Small intestine (tissue), 7 donors: ENCODE measurements at regions not wholly inside any gene's neighbourhood (a gene's known extent, or its start where the extent isn't known, plus 50 kb on each side); places are given as distances from the start of the nearest gene placed in this dataset.
"Not testable (repeated sequence)": the region's sequence is repeated elsewhere in the genome, so short reads cannot be mapped to it uniquely, and the experiment has no call there.

ENCODE experiments used
- DNase-seq, 2 donors: peaks; one replicate each; pipeline versions ENCODE4 v3.0.0 to v3.0.0-alpha.2; 2013
- FAIRE-seq: peaks from 2 replicates; lab custom pipeline; 2012; peaks lifted over from hg19 to GRCh38; lab: Jason Lieb, UNC
- H3K27ac ChIP-seq, 3 donors: one replicate each; pipeline ENCODE4 v1.5.1; 2013; ENCODE audit warnings: low read length in 2 of 3, mild to moderate bottlenecking in 2 of 3, control low read depth in 1 of 3, inconsistent platforms in 1 of 3, low read depth in 1 of 3, moderate library complexity in 1 of 3
- H3K27me3 ChIP-seq, 3 donors: one replicate each; pipeline ENCODE4 v1.6.1; 2013; ENCODE audit warnings: low read length in 3 of 3, inconsistent platforms in 1 of 3; ENCODE audit not compliant: control insufficient read depth in 3 of 3, insufficient read depth in 3 of 3
- H3K36me3 ChIP-seq, 3 donors: one replicate each; pipeline ENCODE4 v1.6.1; 2013; ENCODE audit warnings: low read length in 3 of 3, inconsistent platforms in 1 of 3, low read depth in 1 of 3, mild to moderate bottlenecking in 1 of 3, moderate library complexity in 1 of 3; ENCODE audit not compliant: control insufficient read depth in 3 of 3, insufficient read depth in 2 of 3
- H3K4me1 ChIP-seq, 3 donors: one replicate each; pipeline ENCODE4 v1.6.1; 2013; ENCODE audit warnings: low read length in 2 of 3, inconsistent platforms in 1 of 3, low read depth in 1 of 3, mild to moderate bottlenecking in 1 of 3, moderate library complexity in 1 of 3; ENCODE audit not compliant: control insufficient read depth in 3 of 3, insufficient read depth in 2 of 3
- H3K4me3 ChIP-seq, 3 donors: one replicate each; pipeline ENCODE4 v1.5.1; 2013; ENCODE audit warnings: low read length in 3 of 3, control low read depth in 1 of 3, inconsistent platforms in 1 of 3, low read depth in 1 of 3, mild to moderate bottlenecking in 1 of 3, moderate library complexity in 1 of 3
- H3K9me3 ChIP-seq, 2 donors: one replicate each; pipeline ENCODE4 v1.6.1; 2013; ENCODE audit warnings: low read depth in 1 of 2, low read length in 1 of 2; ENCODE audit not compliant: control insufficient read depth in 2 of 2, insufficient read depth in 1 of 2
- WGBS, 3 donors: extraction: QIAGEN DNeasy Blood & Tissue Kit; methylation state at CpG; one replicate each; pipeline ENCODE4 v1.1.7; 2013; 5-methylcytosine and 5-hydroxymethylcytosine counted together
- donor health status: healthy with polysubstance abuse.
- donor health status: control.
- donor health status: control.
- donor health status: Bipolar disorder and iron deficiency.
- donor health status: healthy.

DNA sequence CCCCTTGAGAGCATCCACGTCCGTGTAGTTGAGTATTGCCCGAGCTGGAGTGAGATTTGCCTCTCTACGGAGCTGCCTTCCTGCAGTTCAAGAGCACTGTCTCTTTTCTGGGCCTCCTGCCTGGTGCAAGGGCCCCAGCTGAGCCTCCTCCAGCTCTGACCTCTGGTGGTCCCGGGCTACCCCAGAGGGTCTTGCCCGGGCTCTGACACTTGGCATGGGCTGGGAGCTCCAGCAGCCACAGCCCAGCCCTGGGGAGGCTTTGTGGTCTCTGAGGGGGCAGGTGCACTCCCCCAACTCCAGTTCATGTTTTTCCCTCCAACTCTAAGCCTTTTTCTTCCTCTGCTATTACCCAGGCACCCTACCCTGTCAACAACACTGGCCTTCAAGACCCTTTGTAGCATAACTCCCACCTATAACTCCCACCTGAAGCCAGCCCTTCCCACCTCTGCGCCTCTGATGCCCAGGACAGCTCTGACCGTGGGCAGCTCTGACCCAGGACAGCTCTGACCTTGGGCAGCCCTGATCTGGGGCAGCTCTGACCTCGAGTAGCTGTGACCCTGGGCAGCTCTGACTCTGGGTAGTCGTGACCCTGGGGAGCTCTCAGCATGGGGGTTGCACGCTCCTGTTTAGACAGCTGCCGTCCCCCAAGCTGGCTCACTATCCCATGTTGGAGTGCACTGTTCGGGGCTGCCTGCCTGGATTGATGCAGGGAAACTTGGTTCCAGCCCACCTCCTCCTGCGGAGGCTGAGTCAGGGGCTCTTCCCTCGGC, 127.6 kb downstream of the METRNL start:
- not testable (repeated sequence) for H3K36me3 ChIP-seq, DNase-seq, H3K27ac ChIP-seq, H3K4me1 ChIP-seq, H3K27me3 ChIP-seq, FAIRE-seq, H3K9me3 ChIP-seq, H3K4me3 ChIP-seq
- WGBS, 3 donors, result 74 to 83% (median 75%) methylated on average over 8 to 9 of the region's 15 CpGs

DNA sequence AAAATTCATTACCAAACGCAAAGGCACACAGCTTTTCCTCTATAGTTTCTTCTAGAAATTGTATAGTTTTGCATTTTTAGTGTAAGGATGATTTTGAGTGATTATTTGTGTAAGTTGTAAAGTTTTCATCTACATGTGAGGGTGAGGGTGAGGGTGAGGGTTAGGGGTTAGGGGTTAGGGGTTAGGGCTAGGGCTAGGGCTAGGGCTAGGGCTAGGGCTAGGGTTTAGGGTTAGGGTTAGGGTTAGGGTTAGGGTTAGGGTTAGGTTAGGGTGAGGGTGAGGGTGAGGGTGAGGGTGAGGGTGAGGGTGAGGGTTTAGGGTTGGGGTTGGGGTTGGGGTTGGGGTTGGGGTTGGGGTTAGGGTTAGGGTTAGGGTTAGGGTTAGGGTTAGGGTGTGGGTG, 167.6 kb downstream of the METRNL start:
- not testable (repeated sequence) for H3K4me1 ChIP-seq, H3K9me3 ChIP-seq, H3K27me3 ChIP-seq, H3K36me3 ChIP-seq, H3K27ac ChIP-seq, H3K4me3 ChIP-seq, FAIRE-seq
- DNase-seq, result peak in 1 of 2 donors; percentile 2
- WGBS, 3 donors, result no CpG with 5 or more reads among the region's 1 CpG
